MCF 10A (cell line): ENCODE measurements at regions not wholly inside any gene's neighbourhood (a gene's known extent, or its start where the extent isn't known, plus 50 kb on each side); places are given as distances from the start of the nearest gene placed in this dataset.

Experiments used
- BruUV-seq: library from RNA; stranded (reverse); fragments of 400-500 nt; replicated peaks from 2 replicates; lab custom pipeline; 2021; lab: Mats Ljungman, UMichigan
- CTCF ChIA-PET: fragments of 300-600 bp; sonication (Branson Sonifier 250); formaldehyde crosslinking; extraction: SDS; loops from one replicate; lab custom pipeline; 2021; ENCODE audit warnings: antibody characterized with exemption, inconsistent platforms; lab: Yijun Ruan, JAX
- POLR2A ChIA-PET: fragments of 300-600, 350-650 bp; sonication (Branson Sonifier 250); formaldehyde crosslinking; extraction: SDS; loops from one replicate; lab custom pipeline; 2020; ENCODE audit warnings: antibody characterized with exemption, inconsistent platforms; lab: Yijun Ruan, JAX
- DNase-seq: peaks from one replicate; pipeline ENCODE4 v3.0.0-alpha.2; 2018; ENCODE audit not compliant: unreplicated experiment
- H3K27ac Mint-ChIP-seq: one replicate; pipeline ENCODE4 v1.8.0; 2022; ENCODE audit warnings: mild to moderate bottlenecking, low read depth, mixed read lengths; ENCODE audit not compliant: unreplicated experiment
- H3K27me3 Mint-ChIP-seq: one replicate; pipeline ENCODE4 v1.8.0; 2022; ENCODE audit warnings: mixed read lengths; ENCODE audit not compliant: insufficient read depth, unreplicated experiment
- H3K36me3 Mint-ChIP-seq: one replicate; pipeline ENCODE4 v1.8.0; 2022; ENCODE audit warnings: mild to moderate bottlenecking, moderate library complexity, mixed read lengths; ENCODE audit not compliant: insufficient read depth, unreplicated experiment
- H3K4me1 Mint-ChIP-seq: one replicate; pipeline ENCODE4 v1.8.0; 2022; ENCODE audit warnings: mixed read lengths; ENCODE audit not compliant: insufficient read depth, unreplicated experiment
- H3K4me3 Mint-ChIP-seq: one replicate; pipeline ENCODE4 v1.8.0; 2022; ENCODE audit warnings: mild to moderate bottlenecking, moderate library complexity, mixed read lengths; ENCODE audit not compliant: unreplicated experiment
- H3K9me3 Mint-ChIP-seq: one replicate; pipeline ENCODE4 v1.8.0; 2022; ENCODE audit warnings: mixed read lengths; ENCODE audit not compliant: unreplicated experiment
- CTCF ChIP-seq: fragments of 200-600 bp; IDR thresholded peaks from one replicate; pipeline ENCODE4 v1.8.0; 2022; ENCODE audit warnings: antibody characterized with exemption, mild to moderate bottlenecking; ENCODE audit not compliant: unreplicated experiment
- intact Hi-C: fragments of 100-400 bp; cut with micrococcal nuclease; formaldehyde crosslinking; loops from 2 replicates; pipeline ENCODE4 v1.14.1; 2022

GRCh38 chr6:130575557-130575956 lies 209.7 kb downstream of the TMEM200A start:
- ChIA-PET CTCF (interaction anchor here (1.2 to 1.8 kb wide), 3 partner anchors 11 to 123 kb away, joined by 5 to 7 read pairs (median 5); no protein-coding TSS in a partner anchor), POLR2A (no interaction called here)
- intact Hi-C loops: no loop called here
- DNase-seq: no peak
- no peak for TF ChIP-seq CTCF
- H3K27me3 Mint-ChIP-seq: no peaks in the 10 kb centered on the region
- no TSS peak for BruUV-seq
- no peaks in the 10 kb centered on the region for H3K36me3 Mint-ChIP-seq
- no peak overlapping the region for H3K27ac Mint-ChIP-seq
- no peaks in the 10 kb centered on the region for H3K9me3 Mint-ChIP-seq
- H3K4me3 Mint-ChIP-seq: no peak overlapping the region
- no peaks in the 10 kb centered on the region for H3K4me1 Mint-ChIP-seq

- H3K27me3 Mint-ChIP-seq: no peaks in the 10 kb centered on the region
- no peak overlapping the region for H3K27ac Mint-ChIP-seq
- H3K4me1 Mint-ChIP-seq: no peaks in the 10 kb centered on the region
- no TSS peak for BruUV-seq
- no peak for TF ChIP-seq CTCF
- CTCF ChIA-PET: interaction anchor here (1.2 to 1.8 kb wide), 3 partner anchors 10 to 122 kb away, joined by 5 to 7 read pairs (median 5); no protein-coding TSS in a partner anchor
- no peaks in the 10 kb centered on the region for H3K36me3 Mint-ChIP-seq
- intact Hi-C loops: no loop called here
- POLR2A ChIA-PET: no interaction called here
- no peak for DNase-seq
- no peaks in the 10 kb centered on the region for H3K9me3 Mint-ChIP-seq
- H3K4me3 Mint-ChIP-seq: no peak overlapping the region
Observed at GRCh38 chr6:130575971-130576370, 210.2 kb downstream of the TMEM200A start.

GRCh38 chr6:130577178-130577919 lies 211.5 kb downstream of the TMEM200A start:
- no peaks in the 10 kb centered on the region for H3K9me3 Mint-ChIP-seq

More at GRCh38 chr6:130577178-130577919, 211.5 kb downstream of the TMEM200A start:
- Mint-ChIP-seq H3K36me3 (no peaks in the 10 kb centered on the region), H3K27ac (no peak overlapping the region), H3K4me1 (no peaks in the 10 kb centered on the region), H3K27me3 (no peaks in the 10 kb centered on the region), H3K4me3 (no peak overlapping the region)
- POLR2A ChIA-PET: interaction anchor here (1.0 kb wide), 1 partner anchor 78 kb away, joined by 3 read pairs; no protein-coding TSS in a partner anchor
- CTCF ChIA-PET: interaction anchor here (0.6 to 1.8 kb wide), 5 partner anchors 14 to 253 kb away, joined by 3 to 7 read pairs (median 4); no protein-coding TSS in a partner anchor
- no peak for TF ChIP-seq CTCF
- DNase-seq: no peak
- BruUV-seq: no TSS peak
- intact Hi-C loops: no loop called here
